SJSA1 (cell line): ENCODE measurements at regions not wholly inside any gene's neighbourhood (a gene's known extent, or its start where the extent isn't known, plus 50 kb on each side); places are given as distances from the start of the nearest gene placed in this dataset.

Source experiments
- DNase-seq, 2 experiments: peaks; one replicate each; pipeline ENCODE4 v3.0.0-alpha.2; 2015 to 2020; ENCODE audit warnings: low spot score in 2 of 2, low read depth in 1 of 2
- H3K27ac ChIP-seq: fragments of 250-450 bp; sonication (Bioruptor Pico); 2 replicates; pipeline ENCODE4 v1.5.1; 2020; ENCODE audit warnings: mild to moderate bottlenecking, moderate library complexity
- H3K27me3 ChIP-seq: fragments of 250-450 bp; sonication (Bioruptor Pico); replicated peaks from 2 replicates; pipeline ENCODE4 v1.5.1; 2020; ENCODE audit warnings: mild to moderate bottlenecking, moderate library complexity
- H3K36me3 ChIP-seq: fragments of 250-450 bp; sonication (Bioruptor Pico); 2 replicates; pipeline ENCODE4 v1.5.1; 2020; ENCODE audit warnings: mild to moderate bottlenecking
- H3K4me1 ChIP-seq: fragments of 250-450 bp; sonication (Bioruptor Pico); replicated peaks from 2 replicates; pipeline ENCODE4 v1.6.1; 2021; ENCODE audit warnings: mild to moderate bottlenecking
- H3K4me3 ChIP-seq: fragments of 250-450 bp; sonication (Bioruptor Pico); 2 replicates; pipeline ENCODE4 v1.5.1; 2020; ENCODE audit warnings: mild to moderate bottlenecking
- H3K9me3 ChIP-seq: fragments of 250-450 bp; sonication (Bioruptor Pico); replicated peaks from 2 replicates; pipeline ENCODE4 v1.5.1; 2020; ENCODE audit warnings: mild to moderate bottlenecking

- no peak overlapping the region for H3K4me3 ChIP-seq
- no peaks in the 10 kb centered on the region for H3K4me1 ChIP-seq
- H3K36me3 ChIP-seq = no peaks in the 10 kb centered on the region
- no peak overlapping the region for H3K27ac ChIP-seq
- no peaks in the 10 kb centered on the region for H3K9me3 ChIP-seq
- H3K27me3 ChIP-seq = no peaks in the 10 kb centered on the region
- DNase-seq = no peak
Measured at GRCh38 chr11:80194016-80194415, 753.2 kb upstream of the TENM4 start.

GRCh38 chr11:80188076-80188627 lies 747.3 kb upstream of the TENM4 start:
- no peaks in the 10 kb centered on the region for H3K27me3 ChIP-seq
- H3K4me3 ChIP-seq = no peak overlapping the region
- H3K27ac ChIP-seq = no peak overlapping the region
- no peaks in the 10 kb centered on the region for H3K4me1 ChIP-seq
- H3K36me3 ChIP-seq = no peaks in the 10 kb centered on the region
- DNase-seq = no peak
- no peaks in the 10 kb centered on the region for H3K9me3 ChIP-seq

GRCh38 chr11:80186692-80187091 lies 745.9 kb upstream of the TENM4 start:
- Histone ChIP-seq H3K4me3 (no peak overlapping the region), H3K27me3 (no peaks in the 10 kb centered on the region), H3K9me3 (no peaks in the 10 kb centered on the region), H3K36me3 (no peaks in the 10 kb centered on the region), H3K4me1 (no peaks in the 10 kb centered on the region), H3K27ac (no peak overlapping the region)
- no peak for DNase-seq

- Histone ChIP-seq H3K36me3 (no peaks in the 10 kb centered on the region), H3K4me1 (no peaks in the 10 kb centered on the region), H3K9me3 (no peaks in the 10 kb centered on the region), H3K27ac (no peak overlapping the region), H3K27me3 (no peaks in the 10 kb centered on the region), H3K4me3 (no peak overlapping the region)
- DNase-seq = no peak
Measured at GRCh38 chr11:80182901-80183300, 742.1 kb upstream of the TENM4 start.

GRCh38 chr11:80173371-80174136 lies 732.7 kb upstream of the TENM4 start:
- Histone ChIP-seq H3K27me3 (no peaks in the 10 kb centered on the region), H3K4me1 (no peaks in the 10 kb centered on the region), H3K4me3 (no peak overlapping the region), H3K27ac (no peak overlapping the region), H3K9me3 (no peaks in the 10 kb centered on the region), H3K36me3 (no peaks in the 10 kb centered on the region)
- no peak for DNase-seq

- H3K9me3 ChIP-seq = no peaks in the 10 kb centered on the region
Measured at GRCh38 chr11:80168796-80169195, 728.0 kb upstream of the TENM4 start.

GRCh38 chr11:80167766-80168165 lies 726.9 kb upstream of the TENM4 start:
- no peak for DNase-seq

More at GRCh38 chr11:80168796-80169195, 728.0 kb upstream of the TENM4 start:
- H3K4me1 ChIP-seq = no peaks in the 10 kb centered on the region
- DNase-seq = no peak
- no peaks in the 10 kb centered on the region for H3K27me3 ChIP-seq
- no peak overlapping the region for H3K27ac ChIP-seq
- H3K36me3 ChIP-seq = no peaks in the 10 kb centered on the region
- no peak overlapping the region for H3K4me3 ChIP-seq

GRCh38 chr11:80165744-80166143 lies 724.9 kb upstream of the TENM4 start:
- no peak overlapping the region for H3K27ac ChIP-seq
- H3K27me3 ChIP-seq = no peaks in the 10 kb centered on the region
- no peaks in the 10 kb centered on the region for H3K4me1 ChIP-seq
- H3K36me3 ChIP-seq = no peaks in the 10 kb centered on the region
- H3K9me3 ChIP-seq = no peaks in the 10 kb centered on the region
- H3K4me3 ChIP-seq = no peak overlapping the region
- DNase-seq = no peak

More at GRCh38 chr11:80167766-80168165, 726.9 kb upstream of the TENM4 start:
- Histone ChIP-seq H3K4me3 (no peak overlapping the region), H3K27ac (no peak overlapping the region), H3K27me3 (no peaks in the 10 kb centered on the region), H3K36me3 (no peaks in the 10 kb centered on the region), H3K9me3 (no peaks in the 10 kb centered on the region), H3K4me1 (no peaks in the 10 kb centered on the region)

- H3K4me1 ChIP-seq = no peaks in the 10 kb centered on the region
- no peaks in the 10 kb centered on the region for H3K36me3 ChIP-seq
Measured at GRCh38 chr11:80163441-80163840, 722.6 kb upstream of the TENM4 start.

GRCh38 chr11:80163011-80163410 lies 722.2 kb upstream of the TENM4 start:
- H3K9me3 ChIP-seq = no peaks in the 10 kb centered on the region
- no peaks in the 10 kb centered on the region for H3K27me3 ChIP-seq
- no peak overlapping the region for H3K4me3 ChIP-seq
- H3K36me3 ChIP-seq = no peaks in the 10 kb centered on the region
- DNase-seq = no peak
- no peaks in the 10 kb centered on the region for H3K4me1 ChIP-seq
- H3K27ac ChIP-seq = no peak overlapping the region

More at GRCh38 chr11:80163441-80163840, 722.6 kb upstream of the TENM4 start:
- no peak overlapping the region for H3K4me3 ChIP-seq
- no peak overlapping the region for H3K27ac ChIP-seq
- no peaks in the 10 kb centered on the region for H3K27me3 ChIP-seq
- no peaks in the 10 kb centered on the region for H3K9me3 ChIP-seq
- no peak for DNase-seq

GRCh38 chr11:80162387-80162786 lies 721.6 kb upstream of the TENM4 start:
- no peak overlapping the region for H3K4me3 ChIP-seq
- no peak for DNase-seq
- no peaks in the 10 kb centered on the region for H3K9me3 ChIP-seq
- H3K27me3 ChIP-seq = no peaks in the 10 kb centered on the region
- H3K36me3 ChIP-seq = no peaks in the 10 kb centered on the region
- no peak overlapping the region for H3K27ac ChIP-seq
- H3K4me1 ChIP-seq = no peaks in the 10 kb centered on the region

- Histone ChIP-seq H3K27me3 (no peaks in the 10 kb centered on the region), H3K4me3 (no peak overlapping the region), H3K36me3 (no peaks in the 10 kb centered on the region), H3K9me3 (no peaks in the 10 kb centered on the region), H3K4me1 (no peaks in the 10 kb centered on the region), H3K27ac (no peak overlapping the region)
- DNase-seq = no peak
Measured at GRCh38 chr11:80157447-80157846, 716.6 kb upstream of the TENM4 start.

- Histone ChIP-seq H3K9me3 (no peaks in the 10 kb centered on the region), H3K4me3 (no peak overlapping the region), H3K36me3 (no peaks in the 10 kb centered on the region), H3K4me1 (no peaks in the 10 kb centered on the region), H3K27ac (no peak overlapping the region), H3K27me3 (no peaks in the 10 kb centered on the region)
- no peak for DNase-seq
Measured at GRCh38 chr11:80156062-80156461, 715.2 kb upstream of the TENM4 start.

- H3K4me1 ChIP-seq = no peaks in the 10 kb centered on the region
- H3K4me3 ChIP-seq = no peak overlapping the region
- H3K9me3 ChIP-seq = no peaks in the 10 kb centered on the region
- DNase-seq = peak in 1 of 2 experiments; percentile 6
- no peaks in the 10 kb centered on the region for H3K36me3 ChIP-seq
- H3K27ac ChIP-seq = no peak overlapping the region
- no peaks in the 10 kb centered on the region for H3K27me3 ChIP-seq
Measured at GRCh38 chr11:80155412-80156017, 714.7 kb upstream of the TENM4 start.
